ENCODE measurements at regions not wholly inside any gene's neighbourhood (a gene's known extent, or its start where the extent isn't known, plus 50 kb on each side); places are given as distances from the start of the nearest gene placed in this dataset.

GRCh38 chr15:46714950-46715349, 1002.4 kb upstream of the SEMA6D start:
- Mint-ChIP-seq H3K27me3 (no peaks in the 10 kb centered on the region), H3K27ac (no peak overlapping the region), H3K9me3 (ENCODE audit: low read depth) (peaks cover 4% of the 10 kb centered on the region), H3K36me3 (no peaks in the 10 kb centered on the region), H3K4me3 (no peak overlapping the region), H3K4me1 (ENCODE audit: low read depth) (no peaks in the 10 kb centered on the region)

- peaks cover 36% of the 10 kb centered on the region for H3K9me3 Mint-ChIP-seq (ENCODE audit: low read depth)
- H3K27me3 Mint-ChIP-seq = no peaks in the 10 kb centered on the region
- H3K27ac Mint-ChIP-seq = no peak overlapping the region
- H3K4me1 Mint-ChIP-seq (ENCODE audit: low read depth) = no peaks in the 10 kb centered on the region
- H3K4me3 Mint-ChIP-seq = no peak overlapping the region
- H3K36me3 Mint-ChIP-seq = no peaks in the 10 kb centered on the region
Measured at GRCh38 chr15:46723308-46723707, 994.0 kb upstream of the SEMA6D start.

- Mint-ChIP-seq H3K9me3 (ENCODE audit: low read depth) (peaks cover 12% of the 10 kb centered on the region), H3K36me3 (no peaks in the 10 kb centered on the region), H3K27ac (no peak overlapping the region), H3K4me3 (no peak overlapping the region), H3K4me1 (ENCODE audit: low read depth) (no peaks in the 10 kb centered on the region), H3K27me3 (no peaks in the 10 kb centered on the region)
Measured at GRCh38 chr15:46732060-46732459, 985.2 kb upstream of the SEMA6D start.

- Mint-ChIP-seq H3K27ac (no peak overlapping the region), H3K4me3 (no peak overlapping the region), H3K4me1 (ENCODE audit: low read depth) (no peaks in the 10 kb centered on the region), H3K27me3 (no peaks in the 10 kb centered on the region), H3K36me3 (no peaks in the 10 kb centered on the region), H3K9me3 (ENCODE audit: low read depth) (no peaks in the 10 kb centered on the region)
Measured at GRCh38 chr15:46735115-46735514, 982.2 kb upstream of the SEMA6D start.

GRCh38 chr15:46751303-46751702, 966.0 kb upstream of the SEMA6D start:
- Mint-ChIP-seq H3K27me3 (no peaks in the 10 kb centered on the region), H3K4me1 (ENCODE audit: low read depth) (no peaks in the 10 kb centered on the region), H3K9me3 (ENCODE audit: low read depth) (peaks cover 15% of the 10 kb centered on the region), H3K4me3 (no peak overlapping the region), H3K36me3 (no peaks in the 10 kb centered on the region), H3K27ac (no peak overlapping the region)

- no peaks in the 10 kb centered on the region for H3K36me3 Mint-ChIP-seq
- no peak overlapping the region for H3K4me3 Mint-ChIP-seq
- H3K27me3 Mint-ChIP-seq = no peaks in the 10 kb centered on the region
- no peaks in the 10 kb centered on the region for H3K4me1 Mint-ChIP-seq (ENCODE audit: low read depth)
- peaks cover 15% of the 10 kb centered on the region for H3K9me3 Mint-ChIP-seq (ENCODE audit: low read depth)
- no peak overlapping the region for H3K27ac Mint-ChIP-seq
Measured at GRCh38 chr15:46753946-46754345, 963.4 kb upstream of the SEMA6D start.

DNA sequence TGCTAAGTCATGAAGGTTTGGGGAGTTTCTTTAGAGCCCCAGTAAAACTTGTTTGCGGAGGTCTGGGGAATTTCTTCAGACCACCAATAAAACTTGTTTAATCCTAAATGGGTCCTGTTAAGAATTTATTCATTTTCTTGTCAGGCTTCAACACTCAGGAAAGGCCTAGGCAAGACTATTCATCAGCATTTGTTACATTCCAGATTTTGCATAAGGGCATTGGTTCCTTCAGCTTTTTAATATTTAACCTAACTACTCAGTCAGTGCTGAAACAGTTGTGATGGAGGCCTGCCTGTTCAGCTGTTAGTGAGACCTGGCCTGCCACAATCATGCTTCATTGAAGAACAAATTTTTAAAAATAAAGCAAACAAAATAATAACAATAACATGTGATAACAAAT, 954.2 kb upstream of the SEMA6D start:
- no peaks in the 10 kb centered on the region for H3K27me3 Mint-ChIP-seq
- no peaks in the 10 kb centered on the region for H3K4me1 Mint-ChIP-seq (ENCODE audit: low read depth)
- H3K36me3 Mint-ChIP-seq = peaks cover 2% of the 10 kb centered on the region
- H3K9me3 Mint-ChIP-seq (ENCODE audit: low read depth) = peaks cover 3% of the 10 kb centered on the region
- H3K27ac Mint-ChIP-seq = no peak overlapping the region
- no peak overlapping the region for H3K4me3 Mint-ChIP-seq

- Mint-ChIP-seq H3K9me3 (ENCODE audit: low read depth) (peaks cover 4% of the 10 kb centered on the region), H3K27ac (no peak overlapping the region), H3K4me3 (no peak overlapping the region), H3K36me3 (peaks cover 2% of the 10 kb centered on the region), H3K4me1 (ENCODE audit: low read depth) (no peaks in the 10 kb centered on the region), H3K27me3 (no peaks in the 10 kb centered on the region)
Measured at GRCh38 chr15:46764851-46765250, 952.5 kb upstream of the SEMA6D start.

DNA sequence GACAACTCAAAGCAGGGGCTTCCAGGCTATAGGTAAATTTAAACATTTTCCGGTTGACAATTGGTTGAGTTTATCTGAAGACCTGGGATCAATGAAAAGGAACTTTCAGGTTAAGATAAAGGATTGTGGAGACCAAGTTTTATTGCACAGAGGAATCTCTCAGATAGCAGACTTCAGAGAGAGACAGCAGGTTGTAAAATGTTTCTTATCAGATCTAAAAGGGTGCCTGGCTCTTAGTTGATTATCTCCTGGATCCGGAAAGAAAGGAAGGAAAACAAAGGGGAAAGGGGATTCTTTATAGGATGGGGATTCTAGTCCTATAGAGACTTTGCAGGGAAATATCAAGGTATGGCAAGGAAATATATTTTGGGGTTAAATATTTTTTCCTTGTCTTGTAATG, 951.3 kb upstream of the SEMA6D start:
- Mint-ChIP-seq H3K9me3 (ENCODE audit: low read depth) (peaks cover 4% of the 10 kb centered on the region), H3K27ac (no peak overlapping the region), H3K4me1 (ENCODE audit: low read depth) (no peaks in the 10 kb centered on the region), H3K27me3 (no peaks in the 10 kb centered on the region), H3K4me3 (no peak overlapping the region), H3K36me3 (peaks cover 2% of the 10 kb centered on the region)

DNA sequence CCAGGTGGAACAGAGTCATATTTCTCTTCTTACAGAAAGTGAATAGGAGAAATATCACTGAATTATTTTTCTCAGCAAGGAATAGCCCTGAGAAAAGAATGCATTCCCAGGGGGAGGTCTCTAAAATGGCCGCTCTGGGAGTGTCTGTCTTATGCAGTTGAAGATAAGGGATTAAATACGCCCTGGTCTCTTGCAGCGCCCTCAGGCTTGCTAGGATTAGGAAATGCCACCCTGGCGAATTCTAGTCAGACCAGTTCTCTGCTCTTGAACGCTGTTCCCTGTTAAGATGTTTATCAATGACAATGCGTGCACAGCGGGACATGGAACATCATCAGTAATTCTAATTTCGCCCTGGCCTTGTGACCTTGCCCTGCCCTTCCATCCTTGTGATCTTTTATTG, 949.0 kb upstream of the SEMA6D start:
- H3K27me3 Mint-ChIP-seq = no peaks in the 10 kb centered on the region
- H3K27ac Mint-ChIP-seq = no peak overlapping the region
- H3K36me3 Mint-ChIP-seq = peaks cover 2% of the 10 kb centered on the region
- H3K9me3 Mint-ChIP-seq (ENCODE audit: low read depth) = peaks cover 4% of the 10 kb centered on the region
- H3K4me3 Mint-ChIP-seq = no peak overlapping the region
- H3K4me1 Mint-ChIP-seq (ENCODE audit: low read depth) = no peaks in the 10 kb centered on the region

GRCh38 chr15:46773016-46773415, 944.3 kb upstream of the SEMA6D start:
- no peak overlapping the region for H3K27ac Mint-ChIP-seq
- peaks cover 4% of the 10 kb centered on the region for H3K9me3 Mint-ChIP-seq (ENCODE audit: low read depth)
- no peaks in the 10 kb centered on the region for H3K27me3 Mint-ChIP-seq
- no peak overlapping the region for H3K4me3 Mint-ChIP-seq
- H3K4me1 Mint-ChIP-seq (ENCODE audit: low read depth) = no peaks in the 10 kb centered on the region
- peaks cover under 1% of the 10 kb centered on the region for H3K36me3 Mint-ChIP-seq

GRCh38 chr15:46778876-46779275, 938.4 kb upstream of the SEMA6D start:
- no peak overlapping the region for H3K4me3 Mint-ChIP-seq
- no peak overlapping the region for H3K27ac Mint-ChIP-seq
- H3K27me3 Mint-ChIP-seq = no peaks in the 10 kb centered on the region
- H3K9me3 Mint-ChIP-seq (ENCODE audit: low read depth) = peaks cover 7% of the 10 kb centered on the region
- no peaks in the 10 kb centered on the region for H3K36me3 Mint-ChIP-seq
- no peaks in the 10 kb centered on the region for H3K4me1 Mint-ChIP-seq (ENCODE audit: low read depth)

- no peaks in the 10 kb centered on the region for H3K4me1 Mint-ChIP-seq (ENCODE audit: low read depth)
- no peaks in the 10 kb centered on the region for H3K36me3 Mint-ChIP-seq
- no peak overlapping the region for H3K4me3 Mint-ChIP-seq
- peaks cover 5% of the 10 kb centered on the region for H3K9me3 Mint-ChIP-seq (ENCODE audit: low read depth)
- no peak overlapping the region for H3K27ac Mint-ChIP-seq
- no peaks in the 10 kb centered on the region for H3K27me3 Mint-ChIP-seq
Measured at GRCh38 chr15:46786590-46787285, 930.6 kb upstream of the SEMA6D start.

GRCh38 chr15:46795685-46796084, 921.6 kb upstream of the SEMA6D start:
- no peaks in the 10 kb centered on the region for H3K27me3 Mint-ChIP-seq
- H3K9me3 Mint-ChIP-seq (ENCODE audit: low read depth) = peaks cover 5% of the 10 kb centered on the region
- H3K27ac Mint-ChIP-seq = no peak overlapping the region
- H3K4me1 Mint-ChIP-seq (ENCODE audit: low read depth) = no peaks in the 10 kb centered on the region
- no peaks in the 10 kb centered on the region for H3K36me3 Mint-ChIP-seq
- H3K4me3 Mint-ChIP-seq = no peak overlapping the region

DNA sequence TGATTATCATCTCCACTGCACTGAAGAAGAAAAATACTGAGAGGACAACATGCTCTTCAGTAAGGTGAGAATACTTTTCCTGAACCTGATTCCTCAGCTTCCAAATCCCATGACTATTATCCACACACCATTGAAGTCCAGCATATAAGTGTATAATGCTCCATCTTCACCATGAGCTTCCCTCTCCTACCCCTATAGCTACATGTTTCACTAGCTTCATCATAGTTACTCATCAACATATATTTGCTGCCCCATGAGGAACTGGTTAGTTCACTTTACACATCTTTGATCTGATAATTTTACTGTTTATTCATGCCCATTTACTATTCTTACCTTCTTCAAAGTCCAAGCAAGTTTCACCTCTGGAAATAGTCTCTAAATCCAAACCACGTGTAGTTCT, 908.5 kb upstream of the SEMA6D start:
- Mint-ChIP-seq H3K27ac (no peak overlapping the region), H3K9me3 (ENCODE audit: low read depth) (no peaks in the 10 kb centered on the region), H3K4me3 (no peak overlapping the region), H3K4me1 (ENCODE audit: low read depth) (no peaks in the 10 kb centered on the region), H3K27me3 (no peaks in the 10 kb centered on the region), H3K36me3 (no peaks in the 10 kb centered on the region)

DNA sequence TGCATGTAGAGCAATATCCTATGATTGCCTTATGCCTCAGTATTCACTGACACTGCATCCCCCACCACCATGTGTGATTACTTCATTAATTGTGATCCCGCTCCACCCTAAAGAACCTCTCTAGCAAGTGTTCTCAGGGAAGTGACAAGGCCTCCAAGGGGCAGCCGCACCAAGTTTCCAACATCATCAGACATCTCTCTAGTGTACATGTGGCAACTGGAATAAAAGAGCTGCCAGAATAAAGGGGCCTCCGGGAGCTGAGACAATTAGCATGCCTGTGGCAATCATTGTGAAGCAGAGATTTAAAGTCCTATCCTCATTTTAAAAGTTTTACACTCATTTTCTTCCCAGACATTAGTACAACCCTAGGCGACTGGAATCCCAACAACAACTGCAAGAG, 902.1 kb upstream of the SEMA6D start:
- Mint-ChIP-seq H3K4me3 (no peak overlapping the region), H3K4me1 (ENCODE audit: low read depth) (no peaks in the 10 kb centered on the region), H3K36me3 (no peaks in the 10 kb centered on the region), H3K9me3 (ENCODE audit: low read depth) (peaks cover 3% of the 10 kb centered on the region), H3K27me3 (no peaks in the 10 kb centered on the region), H3K27ac (no peak overlapping the region)

Data from activated naive CD8-positive, alpha-beta T cell (primary cell).